HG03060 (cell line): ENCODE measurements at regions not wholly inside any gene's neighbourhood (a gene's known extent, or its start where the extent isn't known, plus 50 kb on each side); places are given as distances from the start of the nearest gene placed in this dataset.
A peak's percentile ranks its signal among the peaks of the same experiment; 100 is the strongest.

ENCODE experiments used
- ATAC-seq: cut with Tn5 transposase; IDR thresholded peaks from one replicate; pipeline ENCODE4 v1.9.1; 2021; ENCODE audit warnings: low read depth, moderate number of reproducible peaks; ENCODE audit not compliant: unreplicated experiment

DNA sequence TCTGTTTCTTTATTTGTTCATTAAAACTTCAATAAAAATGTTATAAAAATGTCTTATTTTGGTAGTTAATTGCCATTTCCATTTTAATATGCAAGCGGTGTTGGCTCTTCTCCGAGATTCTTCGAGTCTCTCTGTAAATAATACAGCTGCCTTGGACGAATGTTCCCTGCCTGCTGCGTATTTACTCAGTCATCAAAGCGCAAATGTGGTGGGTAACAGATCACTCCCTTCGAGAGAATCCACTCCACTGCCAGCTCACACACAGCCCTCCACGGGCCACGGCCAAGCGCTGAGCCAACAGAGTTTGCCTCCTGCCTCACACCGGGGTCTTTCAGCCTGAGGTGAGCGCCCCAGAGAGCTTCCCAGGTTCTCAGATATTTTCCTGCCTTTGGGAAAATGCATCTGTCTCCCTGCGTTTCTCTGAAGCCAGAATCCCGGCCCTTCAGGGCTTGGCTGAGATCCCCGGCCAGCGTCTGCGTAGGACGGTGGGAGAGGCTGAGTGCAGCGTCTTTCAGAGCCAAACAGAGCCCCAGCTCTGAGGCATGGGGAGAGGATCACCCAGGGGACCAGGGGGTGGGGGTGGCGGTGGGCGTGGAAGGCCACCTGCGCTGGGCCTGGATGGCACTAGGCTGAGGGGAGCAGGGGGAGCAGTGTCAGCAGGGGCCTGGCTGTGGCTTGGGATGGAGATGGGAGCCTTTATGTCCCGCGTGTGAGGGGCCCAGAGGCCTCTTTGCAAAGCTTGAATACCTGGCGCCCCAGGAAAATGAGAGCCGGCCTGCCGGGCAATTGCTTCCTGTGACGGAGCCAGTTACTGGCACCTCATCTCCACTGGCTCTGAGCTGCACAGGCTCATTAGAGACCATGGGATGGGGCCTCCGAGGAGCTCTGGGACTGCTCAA, 248.7 kb downstream of the RBFOX3 start:
- no peak for ATAC-seq

- no peak for ATAC-seq
Observed at GRCh38 chr17:79361221-79361734, 249.6 kb downstream of the RBFOX3 start.

DNA sequence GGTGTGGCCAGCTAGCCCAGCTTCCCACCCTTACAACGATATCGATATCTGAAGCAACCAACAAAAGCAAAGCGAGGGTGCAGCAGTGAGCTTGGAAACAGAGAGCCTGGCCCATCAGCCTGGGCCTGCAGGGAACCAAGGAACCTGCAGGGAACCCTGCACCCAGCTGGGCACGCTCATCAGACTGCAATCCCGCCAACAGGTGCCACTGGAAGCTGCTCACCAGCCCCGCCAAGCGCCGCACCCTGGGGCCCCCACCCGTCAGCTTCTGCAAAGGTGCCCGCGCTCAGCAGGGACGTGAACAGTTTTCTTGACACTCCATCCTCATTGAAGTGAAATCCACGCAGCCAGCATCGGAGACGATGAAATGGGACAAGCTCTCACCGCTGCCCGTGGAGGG, 250.7 kb downstream of the RBFOX3 start:
- ATAC-seq: no peak

GRCh38 chr17:79356839-79357447, 253.9 kb downstream of the RBFOX3 start:
- ATAC-seq: no peak

DNA sequence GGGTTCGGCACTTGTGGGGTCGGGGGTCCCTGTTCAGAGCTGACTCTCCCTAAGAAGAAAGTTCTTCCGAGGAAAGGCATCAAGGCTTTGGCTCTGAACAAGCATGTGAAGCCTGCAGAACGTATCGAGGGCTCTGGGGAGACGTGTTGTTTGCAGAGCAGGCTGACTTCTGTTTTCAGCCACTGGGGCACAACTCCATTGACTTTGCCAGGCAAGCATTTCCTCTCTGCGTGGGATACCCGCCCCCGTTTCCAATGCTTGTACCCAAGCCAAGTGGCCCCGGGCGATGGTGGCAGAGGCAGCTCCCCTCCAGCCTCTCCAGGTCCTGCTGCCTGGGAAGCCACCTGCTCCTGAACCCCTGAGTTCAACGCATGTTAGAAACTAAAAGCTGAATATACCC, 255.7 kb downstream of the RBFOX3 start:
- no peak for ATAC-seq

GRCh38 chr17:79354173-79354820, 256.6 kb downstream of the RBFOX3 start:
- ATAC-seq: no peak

DNA sequence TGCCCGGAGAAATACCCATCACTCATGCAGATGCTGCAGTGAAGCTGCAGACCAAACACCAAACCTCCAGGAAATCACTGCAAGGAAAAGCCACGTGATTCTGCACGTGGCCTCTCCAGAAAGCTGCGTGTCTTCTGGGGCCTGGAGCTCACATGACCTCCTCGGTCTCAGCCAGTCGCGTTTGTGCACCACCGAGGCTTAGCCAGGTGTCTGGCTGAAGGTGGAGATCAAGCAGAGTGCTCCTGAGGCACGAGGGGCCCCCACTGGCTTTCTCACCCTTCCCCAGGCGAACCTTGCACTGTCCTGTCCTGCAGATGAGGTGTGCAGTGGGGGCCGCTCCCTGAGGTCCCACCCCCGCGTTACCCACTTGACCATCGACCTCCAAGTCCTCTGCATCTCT, 257.3 kb downstream of the RBFOX3 start:
- no peak for ATAC-seq

GRCh38 chr17:79353016-79353415, 257.8 kb downstream of the RBFOX3 start:
- no peak for ATAC-seq

DNA sequence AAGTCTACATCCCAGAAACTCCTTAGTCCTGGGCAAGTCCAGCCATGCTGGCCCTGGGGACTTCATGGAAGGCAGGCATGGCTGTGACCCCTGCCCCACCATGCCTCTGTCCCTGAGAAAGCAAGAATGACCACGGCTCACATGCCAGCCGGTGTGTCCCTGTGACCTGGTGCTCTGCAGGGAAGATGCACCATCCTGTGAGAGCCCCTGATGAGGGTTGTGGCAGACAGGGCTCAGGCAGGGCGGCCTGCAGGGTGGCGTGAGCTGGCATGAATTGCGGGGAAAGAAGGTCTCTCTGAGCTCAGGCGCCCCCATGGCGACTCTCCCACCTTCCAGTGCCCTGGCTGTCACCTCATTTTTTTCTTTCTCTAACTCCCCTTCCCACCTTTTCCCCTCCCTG, 260.3 kb downstream of the RBFOX3 start:
- ATAC-seq: no peak

DNA sequence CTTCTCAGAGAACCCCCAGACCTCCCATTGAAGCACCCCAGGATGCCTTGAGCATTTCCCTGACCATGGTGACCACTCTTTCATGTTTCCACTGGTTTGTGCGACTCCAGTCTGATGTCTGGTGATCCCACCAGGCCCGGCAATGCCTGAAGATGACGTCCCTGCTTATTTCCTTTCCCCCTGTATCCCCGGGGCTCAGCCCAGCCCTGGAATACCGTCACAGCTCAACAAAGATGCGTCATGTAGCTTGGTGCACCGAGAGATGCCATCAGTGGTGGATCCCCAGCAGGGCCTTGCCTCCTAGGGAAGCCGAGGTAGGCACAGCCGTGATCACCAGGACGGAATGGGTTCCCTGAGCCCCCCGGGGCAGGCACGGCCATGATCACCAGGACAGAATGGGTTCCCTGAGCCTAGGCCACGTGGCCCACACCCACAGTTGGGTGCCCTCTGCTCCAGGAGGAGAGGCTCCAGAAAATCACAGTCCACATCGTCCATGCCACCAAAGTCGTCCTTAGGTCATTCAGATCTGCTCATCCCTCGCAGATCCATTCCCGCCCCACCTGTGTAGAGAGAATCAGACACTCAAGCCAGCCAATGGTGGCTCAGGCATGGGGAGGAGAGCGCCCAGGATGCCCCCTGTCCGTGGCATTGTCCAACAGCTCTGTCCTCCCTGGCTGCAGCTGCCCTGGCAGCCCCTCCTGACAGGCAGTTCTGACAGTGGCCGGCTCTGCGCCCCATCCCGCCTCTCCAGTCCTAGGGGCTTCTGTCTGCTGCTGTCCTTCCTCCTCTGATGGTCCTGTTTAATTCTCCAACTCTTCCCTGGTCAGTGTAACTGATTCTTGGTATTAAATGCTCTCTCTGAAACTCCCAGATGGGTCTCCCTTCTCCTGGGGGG, 261.1 kb downstream of the RBFOX3 start:
- ATAC-seq: no peak

- ATAC-seq: no peak
Observed at GRCh38 chr17:79342376-79342775, 267.8 kb downstream of the ENGASE start.

DNA sequence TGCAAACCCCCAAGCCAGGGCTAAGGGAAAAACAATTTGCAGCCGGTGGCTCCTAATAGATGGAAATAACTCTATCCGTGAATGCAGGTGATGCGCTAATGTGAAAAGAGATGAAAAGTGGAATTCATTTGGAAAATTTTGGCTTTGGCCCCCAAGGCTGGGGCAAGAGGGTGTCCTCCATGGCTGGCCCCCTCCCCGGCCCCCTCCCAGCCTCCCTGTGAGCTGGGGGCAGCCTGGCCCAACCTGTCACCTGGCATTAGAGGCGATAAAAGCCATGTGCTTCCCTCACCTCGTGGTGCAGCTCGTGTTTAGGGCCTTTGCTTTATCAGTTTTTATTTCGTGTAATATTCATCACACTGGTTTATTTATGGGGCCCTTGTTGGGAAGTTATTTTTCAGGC, 267.2 kb downstream of the ENGASE start:
- ATAC-seq: no peak

GRCh38 chr17:79341222-79341780, 266.7 kb downstream of the ENGASE start:
- peak; percentile 25 for ATAC-seq

GRCh38 chr17:79340333-79341221, 266.0 kb downstream of the ENGASE start:
- ATAC-seq: peak; percentile 37

DNA sequence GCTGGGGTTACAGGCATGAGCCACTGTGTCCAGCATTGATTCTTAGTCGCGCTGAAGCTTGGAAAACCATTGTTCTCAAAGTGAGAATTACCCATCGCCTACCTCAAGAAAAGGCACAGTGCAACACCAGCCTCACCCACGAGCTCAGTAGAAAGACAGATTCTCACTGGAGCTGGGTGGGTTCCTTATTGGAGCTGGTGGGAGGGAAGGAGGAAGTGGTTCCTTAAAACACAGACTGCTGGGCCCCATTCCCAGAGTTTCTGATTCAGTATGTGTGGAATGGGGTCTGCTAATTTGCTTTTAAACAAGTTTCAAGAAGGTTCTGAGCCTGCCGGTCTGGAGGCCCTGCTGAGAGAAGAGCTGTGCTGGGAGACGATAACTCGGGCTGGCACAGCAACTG, 264.7 kb downstream of the ENGASE start:
- no peak for ATAC-seq

DNA sequence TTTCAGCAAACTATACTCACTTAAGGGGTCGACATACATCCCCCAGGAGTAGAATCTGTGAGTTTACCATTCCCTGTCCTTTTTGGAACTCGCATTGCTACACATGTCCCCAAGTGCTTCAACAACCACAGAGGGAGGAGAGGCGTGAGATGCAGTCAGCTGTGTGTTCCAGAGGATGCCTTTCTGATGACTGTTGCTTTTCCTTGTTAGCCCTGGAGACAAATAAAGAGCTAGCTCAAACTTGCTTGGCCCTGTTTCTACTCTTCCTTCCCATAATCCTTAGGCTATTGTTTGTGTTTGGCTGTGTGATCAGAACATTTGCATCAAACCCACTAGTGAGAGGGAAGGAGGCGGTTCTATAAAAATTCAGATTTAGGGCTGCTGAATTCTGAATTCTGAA, 264.0 kb downstream of the ENGASE start:
- ATAC-seq: no peak

DNA sequence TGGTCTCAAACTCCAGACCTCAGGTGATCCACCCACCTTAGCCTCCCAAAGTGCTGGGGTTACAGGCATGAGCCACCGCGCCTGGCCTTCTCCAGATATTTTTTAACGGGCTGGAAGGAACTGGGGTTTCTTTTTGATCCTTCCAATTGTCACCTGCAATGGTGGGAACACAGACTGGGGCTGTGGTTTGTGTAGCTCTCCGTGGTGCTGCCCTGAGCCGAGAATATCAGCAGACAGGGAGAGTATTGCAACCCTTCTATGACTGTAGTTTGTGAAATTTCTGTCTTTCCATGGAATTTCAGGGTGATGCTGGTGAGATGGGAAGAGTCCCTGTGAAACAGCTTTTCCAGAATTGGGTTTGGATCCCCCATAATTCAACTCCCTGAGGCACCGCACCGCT, 263.5 kb downstream of the ENGASE start:
- no peak for ATAC-seq

GRCh38 chr17:79337053-79337452, 262.4 kb downstream of the ENGASE start:
- no peak for ATAC-seq

DNA sequence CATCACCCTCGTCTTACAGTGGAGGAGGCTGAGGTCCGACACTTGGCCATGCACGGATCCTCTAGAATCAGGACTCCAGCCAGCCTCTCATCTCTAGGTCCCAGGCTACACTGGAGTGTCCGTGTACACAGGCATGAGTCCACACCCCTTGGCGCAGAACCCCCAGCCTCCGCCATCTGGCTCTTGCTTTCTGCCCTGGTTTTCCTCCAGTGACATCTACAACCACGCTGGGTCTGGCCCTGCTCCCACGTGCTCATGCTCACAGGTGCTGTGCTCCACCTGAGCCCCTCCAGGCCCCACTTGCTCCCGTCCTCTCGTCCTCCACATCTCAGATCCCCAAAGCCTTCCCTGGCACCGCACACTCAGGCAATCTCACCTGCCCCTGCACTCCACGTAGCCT, 260.8 kb downstream of the ENGASE start:
- ATAC-seq: no peak
